Endothelial cell of umbilical vein (primary cell): ENCODE measurements at regions not wholly inside any gene's neighbourhood (a gene's known extent, or its start where the extent isn't known, plus 50 kb on each side); places are given as distances from the start of the nearest gene placed in this dataset.

ENCODE experiments used
- BruUV-seq: library from RNA; stranded (reverse); fragments of 400-500 nt; replicated peaks from 2 replicates; lab custom pipeline; 2021; lab: Mats Ljungman, UMichigan
- CTCF ChIA-PET: fragments of 300-600, 350-600 bp; sonication (Branson Sonifier 250); formaldehyde crosslinking; loops from one replicate; lab custom pipeline; 2021; ENCODE audit warnings: antibody characterized with exemption, inconsistent platforms; lab: Charles Lee
- POLR2A ChIA-PET: fragments of 300-600, 350-600 bp; sonication (Branson Sonifier 250); formaldehyde crosslinking; loops from one replicate; lab custom pipeline; 2021; ENCODE audit warnings: antibody characterized with exemption, inconsistent platforms; lab: Charles Lee
- DNase-seq: peaks from one replicate; pipeline ENCODE4 v3.0.0-alpha.2; 2011; ENCODE audit warnings: low read depth, low spot score
- FAIRE-seq: peaks from 2 replicates; lab custom pipeline; 2011; peaks lifted over from hg19 to GRCh38; lab: Jason Lieb, UNC
- H2AFZ ChIP-seq: 2 replicates; pipeline ENCODE4 v1.6.0; 2012; ENCODE audit warnings: low read depth, low read length, control low read depth, inconsistent platforms
- H3K27ac ChIP-seq: 2 replicates; pipeline ENCODE4 v1.5.1; 2011; ENCODE audit warnings: low read depth, mild to moderate bottlenecking, control low read depth, low read length, moderate library complexity; ENCODE audit not compliant: insufficient read depth
- H3K27me3 ChIP-seq, 2 experiments: 2 replicates each; pipeline versions ENCODE4 v1.6.0 to v1.6.1; 2011; ENCODE audit warnings: low read length in 2 of 2, mixed read lengths in 1 of 2; ENCODE audit not compliant: control insufficient read depth in 2 of 2, insufficient read depth in 2 of 2
- H3K36me3 ChIP-seq, 2 experiments: 2 replicates in 1 of 2; 3 replicates in 1 of 2; pipeline ENCODE4 v1.5.1; 2011; ENCODE audit warnings: low read length in 2 of 2, mild to moderate bottlenecking in 1 of 2, moderate library complexity in 1 of 2; ENCODE audit not compliant: control insufficient read depth in 2 of 2, insufficient read depth in 2 of 2; ENCODE audit errors: extremely low read depth in 1 of 2
- H3K4me1 ChIP-seq: 3 replicates; pipeline ENCODE4 v1.5.1; 2011; ENCODE audit warnings: mild to moderate bottlenecking, low read length; ENCODE audit not compliant: control insufficient read depth, insufficient read depth; ENCODE audit errors: extremely low read depth
- H3K4me2 ChIP-seq: 2 replicates; pipeline ENCODE4 v1.6.1; 2011; ENCODE audit warnings: low read length, control low read depth, mixed read lengths; ENCODE audit not compliant: insufficient read depth
- H3K4me3 ChIP-seq, 3 experiments: fragments of 200-600 bp in 1 of 3; sonication (generic), shearing (Covaris generic) in 1 of 3; replicated peaks in 1 of 3; 2 replicates each; pipeline ENCODE4 v1.5.1; 2011 to 2016; ENCODE audit warnings: control low read depth in 3 of 3, low read length in 3 of 3, mild to moderate bottlenecking in 2 of 3, inconsistent platforms in 1 of 3, low read depth in 1 of 3, moderate library complexity in 1 of 3; ENCODE audit not compliant: insufficient read depth in 1 of 3
- H3K79me2 ChIP-seq: 2 replicates; pipeline ENCODE4 v1.6.0; 2012; ENCODE audit warnings: low read length, inconsistent platforms; ENCODE audit not compliant: control insufficient read depth, insufficient read depth
- H3K9ac ChIP-seq: replicated peaks from 2 replicates; pipeline ENCODE3; 2011; ENCODE audit warnings: low read length, control low read depth; ENCODE audit not compliant: insufficient read depth; ENCODE audit errors: extremely low read depth
- H3K9me1 ChIP-seq: replicated peaks from 3 replicates; pipeline ENCODE4 v1.6.0; 2011; ENCODE audit warnings: mild to moderate bottlenecking, low read length; ENCODE audit not compliant: control insufficient read depth, insufficient read depth; ENCODE audit errors: extremely low read depth
- H3K9me3 ChIP-seq: replicated peaks from 2 replicates; pipeline ENCODE4 v1.5.1; 2012; ENCODE audit warnings: low read length, inconsistent platforms; ENCODE audit not compliant: control insufficient read depth, insufficient read depth
- H4K20me1 ChIP-seq: replicated peaks from 2 replicates; pipeline ENCODE3; 2011; ENCODE audit warnings: mild to moderate bottlenecking, low read length; ENCODE audit not compliant: control insufficient read depth, insufficient read depth; ENCODE audit errors: extremely low read depth
- CTCF ChIP-seq, 2 donors: IDR thresholded peaks; 1 replicate in 1 of 2; 2 replicates in 1 of 2; pipeline ENCODE4 v1.5.1; 2011; ENCODE audit warnings: low read length in 2 of 2, mild to moderate bottlenecking in 2 of 2, moderate library complexity in 2 of 2, control low read depth in 1 of 2, inconsistent platforms in 1 of 2, low read depth in 1 of 2; ENCODE audit not compliant: insufficient read depth in 1 of 2; ENCODE audit errors: extremely low read depth in 1 of 2
- EZH2 ChIP-seq: IDR thresholded peaks from 2 replicates; pipeline ENCODE4 v1.6.1; 2012; ENCODE audit warnings: borderline replicate concordance, low read depth, mild to moderate bottlenecking, moderate library complexity, low read length, inconsistent platforms; ENCODE audit not compliant: severe bottlenecking
- FOS ChIP-seq: IDR thresholded peaks from 2 replicates; pipeline ENCODE4 v1.6.1; 2011; ENCODE audit warnings: mild to moderate bottlenecking, low read length, moderate library complexity, borderline replicate concordance; ENCODE audit not compliant: insufficient read depth
- GATA2 ChIP-seq: IDR thresholded peaks from 2 replicates; pipeline ENCODE4 v1.7.0; 2011; ENCODE audit warnings: low read depth, mild to moderate bottlenecking, moderate library complexity, mixed read lengths, low read length; ENCODE audit not compliant: insufficient read length, insufficient read depth
- JUN ChIP-seq: IDR thresholded peaks from 2 replicates; pipeline ENCODE4 v1.6.1; 2011; ENCODE audit warnings: borderline replicate concordance, low read depth; ENCODE audit not compliant: insufficient read length, insufficient read depth
- MAX ChIP-seq: IDR thresholded peaks from 2 replicates; pipeline ENCODE4 v1.6.1; 2011; ENCODE audit not compliant: insufficient read depth, insufficient read length
- MYC ChIP-seq: IDR thresholded peaks from one replicate; pipeline ENCODE4 v1.6.1; 2011; ENCODE audit warnings: mild to moderate bottlenecking, low read depth, low read length
- POLR2A ChIP-seq: IDR thresholded peaks from 2 replicates; pipeline ENCODE4 v1.6.1; 2012; ENCODE audit warnings: low read depth, mild to moderate bottlenecking, control low read depth, low read length
- POLR2AphosphoS5 ChIP-seq: IDR thresholded peaks from 2 replicates; pipeline ENCODE4 v1.6.1; 2012; ENCODE audit warnings: low read depth, mild to moderate bottlenecking, control low read depth, low read length, moderate library complexity; ENCODE audit not compliant: insufficient read depth
- dilution Hi-C: fragments of 300-500 bp; cut with MboI; formaldehyde crosslinking; loops from one replicate; pipeline ENCODE4 v1.15.0; 2019; ENCODE audit warnings: low sequenced_read_pairs; ENCODE audit not compliant: extremely low pct_ligation_motif_present
- intact Hi-C: fragments of 100-400 bp; cut with micrococcal nuclease; formaldehyde crosslinking; loops from one replicate; pipeline ENCODE4 v1.10.0; 2022

- Histone ChIP-seq H3K9me3 (no peaks in the 10 kb centered on the region), H3K36me3 (no peaks in the 10 kb centered on the region), H3K4me1 (no peaks in the 10 kb centered on the region), H4K20me1 (no peaks in the 10 kb centered on the region), H3K27ac (no peak overlapping the region), H3K27me3 (no peaks in the 10 kb centered on the region), H3K79me2 (no peaks in the 10 kb centered on the region), H3K4me2 (no peak overlapping the region), H2AFZ (no peak overlapping the region), H3K9me1 (no peaks in the 10 kb centered on the region), H3K9ac (no peak overlapping the region), H3K4me3 (no peak overlapping the region)
- TF ChIP-seq GATA2 (no peak), FOS (no peak), POLR2A (no peak), CTCF (IDR thresholded peaks at IDR 0.05; ENCODE audit: extremely low read depth in 1 of 2, insufficient read depth in 1 of 2, low read depth in 1 of 2, low read length in 2 of 2) (no peak), MYC (no peak), MAX (no peak), EZH2 (no peak), JUN (no peak), POLR2AphosphoS5 (no peak)
- dilution Hi-C loops, result no loop called here
- FAIRE-seq (no peak), DNase-seq (no peak)
- ChIA-PET CTCF (interaction anchor here (0.8 to 1.6 kb wide), 3 partner anchors 17 to 239 kb away, joined by 3 read pairs; no protein-coding TSS in a partner anchor), POLR2A (no interaction called here)
- BruUV-seq, result no TSS peak
- intact Hi-C loops, result no loop called here
Observed at GRCh38 chr9:17003576-17004240, 131.1 kb upstream of the CNTLN start.
